ENCODE measurements at regions not wholly inside any gene's neighbourhood (a gene's known extent, or its start where the extent isn't known, plus 50 kb on each side); places are given as distances from the start of the nearest gene placed in this dataset.
A peak's percentile ranks its signal among the peaks of the same experiment; 100 is the strongest.

DNA sequence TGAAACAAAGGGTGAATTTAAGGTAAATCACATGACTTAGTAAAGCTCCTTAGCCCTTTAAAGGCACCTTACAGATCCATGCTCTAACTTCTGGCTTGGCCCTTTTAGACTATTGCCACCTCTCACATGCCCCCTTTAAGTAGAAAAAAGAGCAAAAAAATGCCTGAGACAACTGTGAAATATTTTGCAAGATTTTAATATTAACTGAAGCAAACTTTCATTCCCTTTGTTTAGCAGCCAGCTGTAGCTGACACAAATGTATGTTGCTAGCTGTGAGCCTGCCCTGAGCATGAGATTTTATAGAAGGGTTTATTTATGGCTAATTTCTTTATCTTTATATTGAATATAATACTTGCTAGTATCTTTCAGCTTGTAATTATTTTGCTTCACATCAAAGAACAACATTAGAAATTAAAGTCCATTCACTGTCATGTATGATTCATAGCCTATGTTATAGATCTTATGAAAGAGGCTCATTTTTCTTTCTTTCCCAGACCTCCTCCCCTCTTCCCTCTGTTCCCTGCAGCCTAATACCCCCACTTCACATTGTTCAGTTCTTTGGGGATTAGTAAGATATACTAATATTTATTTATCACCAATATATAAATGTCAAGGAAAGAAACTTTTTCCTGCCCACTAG, 637.2 kb upstream of the ZEB2 start:
- Histone ChIP-seq H3K9me3 (no peaks in the 10 kb centered on the region), H3K36me3 (ENCODE audit: low read depth, missing control alignments) (no peaks in the 10 kb centered on the region), H3K27ac (peak overlapping the region in 1 of 2 donors; percentile 15), H3K4me3 (no peak overlapping the region), H3K4me1 (no peaks in the 10 kb centered on the region), H3K27me3 (no peaks in the 10 kb centered on the region)
- DNase-seq, result no peak
- intact Hi-C loops (cut with DNase I; ENCODE audit: low total_unique reads), result no loop called here
- no peak for TF ChIP-seq POLR2A (IDR thresholded peaks at IDR 0.05)
- TF ChIP-seq, protein P1, sequence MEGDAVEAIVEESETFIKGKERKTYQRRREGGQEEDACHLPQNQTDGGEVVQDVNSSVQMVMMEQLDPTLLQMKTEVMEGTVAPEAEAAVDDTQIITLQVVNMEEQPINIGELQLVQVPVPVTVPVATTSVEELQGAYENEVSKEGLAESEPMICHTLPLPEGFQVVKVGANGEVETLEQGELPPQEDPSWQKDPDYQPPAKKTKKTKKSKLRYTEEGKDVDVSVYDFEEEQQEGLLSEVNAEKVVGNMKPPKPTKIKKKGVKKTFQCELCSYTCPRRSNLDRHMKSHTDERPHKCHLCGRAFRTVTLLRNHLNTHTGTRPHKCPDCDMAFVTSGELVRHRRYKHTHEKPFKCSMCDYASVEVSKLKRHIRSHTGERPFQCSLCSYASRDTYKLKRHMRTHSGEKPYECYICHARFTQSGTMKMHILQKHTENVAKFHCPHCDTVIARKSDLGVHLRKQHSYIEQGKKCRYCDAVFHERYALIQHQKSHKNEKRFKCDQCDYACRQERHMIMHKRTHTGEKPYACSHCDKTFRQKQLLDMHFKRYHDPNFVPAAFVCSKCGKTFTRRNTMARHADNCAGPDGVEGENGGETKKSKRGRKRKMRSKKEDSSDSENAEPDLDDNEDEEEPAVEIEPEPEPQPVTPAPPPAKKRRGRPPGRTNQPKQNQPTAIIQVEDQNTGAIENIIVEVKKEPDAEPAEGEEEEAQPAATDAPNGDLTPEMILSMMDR (IDR thresholded peaks at IDR 0.05), result no peak

DNA sequence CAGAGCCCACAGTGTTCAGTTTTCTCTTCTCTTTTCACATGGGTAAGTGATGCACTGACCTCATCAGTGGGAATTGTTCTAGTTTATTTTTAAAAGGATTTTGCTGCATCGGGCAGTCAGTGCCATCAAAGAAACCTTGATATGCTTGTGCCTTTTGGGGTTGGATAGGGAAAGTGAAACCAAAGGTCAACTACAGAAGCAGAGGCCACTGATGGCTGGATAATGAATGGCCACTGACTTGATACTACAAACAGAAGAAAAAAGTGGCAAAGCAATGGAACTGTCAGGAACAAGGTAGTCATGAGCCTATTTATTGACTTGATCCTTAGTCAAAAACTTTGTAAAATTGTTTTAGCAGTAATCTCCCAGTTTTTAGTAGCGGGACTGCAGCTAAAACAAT, 636.3 kb upstream of the ZEB2 start:
- 74 to 83% methylated on average over 2 of the region's 2 CpGs for WGBS, 2 donors
- no peak for TF ChIP-seq POLR2A (IDR thresholded peaks at IDR 0.05)
- TF ChIP-seq, protein P1 (IDR thresholded peaks at IDR 0.05), result no peak

DNA sequence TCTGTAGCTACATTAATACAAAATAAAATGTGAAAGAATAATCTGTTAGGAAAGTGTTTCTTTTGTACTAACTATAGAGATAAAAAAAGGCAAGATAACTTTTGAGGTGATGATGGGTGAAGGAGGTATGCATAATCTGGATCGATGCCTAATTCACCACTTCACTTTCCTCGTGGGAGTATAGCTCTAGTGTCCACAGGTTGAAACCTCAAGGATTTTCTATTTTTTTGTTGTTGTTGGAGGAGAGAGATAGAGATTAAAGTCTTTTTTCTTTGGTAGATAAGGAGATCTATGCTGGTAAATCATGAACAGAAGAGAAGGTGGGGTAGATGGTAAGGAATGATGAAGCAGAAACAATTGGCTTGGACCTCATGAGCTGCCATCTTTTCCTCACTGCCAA, 635.3 kb upstream of the ZEB2 start:
- intact Hi-C loops (cut with DNase I; ENCODE audit: low total_unique reads), result no loop called here
- Histone ChIP-seq H3K4me1 (no peaks in the 10 kb centered on the region), H3K27me3 (no peaks in the 10 kb centered on the region), H3K4me3 (no peak overlapping the region), H3K36me3 (ENCODE audit: low read depth, missing control alignments) (no peaks in the 10 kb centered on the region), H3K9me3 (no peaks in the 10 kb centered on the region), H3K27ac (no peak overlapping the region)
- DNase-seq, result no peak
- TF ChIP-seq POLR2A (IDR thresholded peaks at IDR 0.05), result no peak
- TF ChIP-seq, protein P1 (IDR thresholded peaks at IDR 0.05), result no peak
- WGBS, 2 donors, result 69 to 74% methylated on average over 2 of the region's 2 CpGs

More for the DNA sequence above, 636.3 kb upstream of the ZEB2 start:
- Histone ChIP-seq H3K27me3 (no peaks in the 10 kb centered on the region), H3K27ac (no peak overlapping the region), H3K4me3 (no peak overlapping the region), H3K36me3 (ENCODE audit: low read depth, missing control alignments) (no peaks in the 10 kb centered on the region), H3K9me3 (no peaks in the 10 kb centered on the region), H3K4me1 (no peaks in the 10 kb centered on the region)
- intact Hi-C loops (cut with DNase I; ENCODE audit: low total_unique reads), result no loop called here
- DNase-seq, result no peak

DNA sequence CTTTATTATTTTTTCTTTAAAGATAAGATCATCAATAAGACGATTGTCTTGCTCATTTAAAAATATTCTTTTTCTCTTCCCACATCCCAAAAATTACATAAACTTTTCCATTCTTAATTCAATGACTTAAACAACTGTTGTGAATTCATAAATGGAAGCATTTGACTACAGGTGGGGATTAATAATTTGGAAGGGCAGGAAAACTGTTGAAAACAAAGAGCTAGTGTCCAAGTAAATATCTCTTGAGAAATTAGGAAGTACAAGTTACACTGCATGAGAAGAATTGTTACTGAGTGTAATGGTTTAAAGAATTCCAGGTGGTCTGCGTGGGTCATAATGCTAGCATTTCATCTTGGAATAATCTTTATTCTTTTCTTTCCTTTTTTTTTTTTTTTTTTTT, 634.8 kb upstream of the ZEB2 start:
- intact Hi-C loops (cut with DNase I; ENCODE audit: low total_unique reads), result no loop called here
- 63 to 65% methylated on average over 2 of the region's 2 CpGs for WGBS, 2 donors
- TF ChIP-seq, protein P1 (IDR thresholded peaks at IDR 0.05), result no peak
- no peak for TF ChIP-seq POLR2A (IDR thresholded peaks at IDR 0.05)
- H3K4me3 ChIP-seq, result no peak overlapping the region
- H3K36me3 ChIP-seq (ENCODE audit: low read depth, missing control alignments), result no peaks in the 10 kb centered on the region
- H3K9me3 ChIP-seq, result no peaks in the 10 kb centered on the region
- H3K4me1 ChIP-seq, result no peaks in the 10 kb centered on the region
- no peak overlapping the region for H3K27ac ChIP-seq
- DNase-seq, result no peak
- H3K27me3 ChIP-seq, result no peaks in the 10 kb centered on the region

DNA sequence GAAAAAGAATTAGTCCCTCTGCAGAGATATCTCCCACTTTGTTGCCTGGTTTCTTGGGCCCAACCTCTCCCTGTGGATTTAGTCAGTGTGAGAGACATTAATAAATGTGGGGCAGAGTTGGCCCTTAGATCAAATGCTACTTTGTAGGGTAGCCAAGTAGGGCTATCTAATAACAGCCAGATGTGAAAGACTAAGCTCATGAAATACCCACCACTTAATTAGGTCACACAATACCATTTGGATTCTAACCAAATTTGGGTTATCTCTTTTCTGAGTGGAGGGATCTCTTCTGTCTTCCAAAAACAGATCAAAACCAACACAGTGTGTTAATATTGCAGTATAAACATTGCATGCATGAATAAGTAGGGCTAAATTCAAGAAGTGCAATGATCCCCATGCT, 626.8 kb upstream of the ZEB2 start:
- no peaks in the 10 kb centered on the region for H3K27me3 ChIP-seq

More for the DNA sequence above, 626.8 kb upstream of the ZEB2 start:
- intact Hi-C loops (cut with DNase I; ENCODE audit: low total_unique reads), result no loop called here
- Histone ChIP-seq H3K4me1 (no peaks in the 10 kb centered on the region), H3K9me3 (no peaks in the 10 kb centered on the region), H3K27ac (no peak overlapping the region), H3K36me3 (ENCODE audit: low read depth, missing control alignments) (no peaks in the 10 kb centered on the region), H3K4me3 (no peak overlapping the region)
- DNase-seq, result no peak
- TF ChIP-seq POLR2A (IDR thresholded peaks at IDR 0.05), result no peak

All from testis (tissue), 2 donors.